CD4-positive, alpha-beta memory T cell (primary cell): ENCODE measurements at regions not wholly inside any gene's neighbourhood (a gene's known extent, or its start where the extent isn't known, plus 50 kb on each side); places are given as distances from the start of the nearest gene placed in this dataset.

Experiments used
- CTCF ChIA-PET: fragments of 350-600 bp; sonication (Branson Sonifier 250); formaldehyde crosslinking; loops from one replicate; lab custom pipeline; 2021; ENCODE audit warnings: inconsistent platforms; ENCODE audit not compliant: partially characterized antibody; lab: Charles Lee
- POLR2A ChIA-PET: fragments of 350-600 bp; sonication (Branson Sonifier 250); formaldehyde crosslinking; loops from one replicate; lab custom pipeline; 2021; ENCODE audit not compliant: partially characterized antibody; lab: Charles Lee
- DNase-seq, 5 donors: peaks; one replicate each; pipeline versions ENCODE4 v3.0.0 to v3.0.0-alpha.2; 2020 to 2022; ENCODE audit warnings: mixed read lengths in 1 of 5
- H3K27ac ChIP-seq: one replicate; pipeline ENCODE4 v1.7.0; 2013; ENCODE audit warnings: low read depth, low read length
- H3K27me3 ChIP-seq: 2 replicates; pipeline ENCODE4 v1.7.0; 2013; ENCODE audit warnings: mild to moderate bottlenecking, low read length, moderate library complexity; ENCODE audit not compliant: insufficient read depth
- H3K36me3 ChIP-seq: 2 replicates; pipeline ENCODE4 v1.7.0; 2013; ENCODE audit warnings: mild to moderate bottlenecking, low read length, moderate library complexity; ENCODE audit not compliant: insufficient read depth
- H3K4me1 ChIP-seq: 2 replicates; pipeline ENCODE4 v1.7.0; 2013; ENCODE audit warnings: mild to moderate bottlenecking, low read length, moderate library complexity; ENCODE audit not compliant: insufficient read depth
- H3K4me3 ChIP-seq, 2 donors: one replicate each; pipeline ENCODE4 v1.7.0; 2013; ENCODE audit warnings: low read length in 2 of 2, mild to moderate bottlenecking in 1 of 2
- H3K9me3 ChIP-seq, 2 donors: one replicate each; pipeline ENCODE4 v1.7.0; 2013; ENCODE audit warnings: low read length in 2 of 2, control low read depth in 1 of 2; ENCODE audit not compliant: control insufficient read depth in 1 of 2
- H3K27ac Mint-ChIP-seq, 7 donors: one replicate each; pipeline ENCODE4 v1.8.0; 2020 to 2021; ENCODE audit warnings: mixed read lengths in 7 of 7, mild to moderate bottlenecking in 6 of 7, inconsistent platforms in 3 of 7, moderate library complexity in 3 of 7
- H3K27me3 Mint-ChIP-seq, 2 donors: one replicate each; pipeline ENCODE4 v1.8.0; 2020 to 2021; ENCODE audit warnings: mixed read lengths in 2 of 2
- H3K36me3 Mint-ChIP-seq, 2 donors: one replicate each; pipeline ENCODE4 v1.8.0; 2020 to 2021; ENCODE audit warnings: mixed read lengths in 2 of 2, inconsistent platforms in 1 of 2, mild to moderate bottlenecking in 1 of 2
- H3K4me1 Mint-ChIP-seq, 4 donors: one replicate each; pipeline ENCODE4 v1.8.0; 2020 to 2021; ENCODE audit warnings: mixed read lengths in 4 of 4, mild to moderate bottlenecking in 1 of 4
- H3K4me3 Mint-ChIP-seq, 8 donors: one replicate each; pipeline ENCODE4 v1.8.0; 2020 to 2021; ENCODE audit warnings: mixed read lengths in 8 of 8, mild to moderate bottlenecking in 7 of 8, moderate library complexity in 6 of 8, inconsistent platforms in 3 of 8
- H3K9me3 Mint-ChIP-seq, 8 donors: one replicate each; pipeline ENCODE4 v1.8.0; 2020 to 2021; ENCODE audit warnings: mixed read lengths in 8 of 8, mild to moderate bottlenecking in 5 of 8, inconsistent platforms in 3 of 8, moderate library complexity in 1 of 8
- intact Hi-C: fragments of 100-400 bp; cut with micrococcal nuclease; formaldehyde crosslinking; loops from one replicate; pipeline ENCODE4 v1.15.1; 2023

DNA sequence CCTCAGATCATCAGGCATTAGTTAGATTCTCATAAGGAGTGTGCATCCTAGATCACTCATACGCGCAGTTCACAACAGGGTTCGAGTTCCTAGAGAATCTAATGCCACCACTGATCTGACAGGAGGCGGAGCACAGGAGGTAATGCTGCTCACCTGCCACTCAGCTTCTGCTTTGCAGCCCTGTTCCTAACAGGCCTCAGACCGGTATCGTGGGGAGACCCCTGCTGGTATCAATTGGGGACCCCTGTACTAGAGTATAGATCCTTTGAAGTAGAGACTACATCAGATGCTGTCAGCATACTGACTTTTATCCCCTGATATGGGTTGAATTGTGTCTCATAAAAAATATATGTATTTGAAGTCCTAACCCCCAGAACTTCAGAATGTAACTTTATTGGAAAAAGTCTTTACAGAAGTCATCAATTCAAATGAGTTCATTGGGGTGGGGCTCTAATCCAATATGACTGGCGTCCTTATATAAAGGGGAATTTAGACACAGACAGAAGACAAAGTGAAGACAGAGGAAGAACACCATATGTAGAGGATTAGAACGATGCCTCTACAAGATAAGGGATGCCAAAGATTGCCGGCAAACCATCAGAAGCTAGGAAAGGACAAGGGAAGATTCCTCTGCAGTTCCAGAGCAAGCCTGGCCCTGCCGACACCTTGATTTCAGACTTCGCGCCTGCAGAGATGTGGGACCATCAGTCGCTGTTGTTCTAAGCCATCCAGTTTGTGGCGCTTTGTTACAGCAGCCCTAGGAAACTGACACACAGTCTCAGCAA lies 104.4 kb upstream of the BTBD3 start:
- no peaks in the 10 kb centered on the region for H3K4me1 ChIP-seq
- no peak overlapping the region for H3K27ac ChIP-seq
- Mint-ChIP-seq H3K4me3 (no peak overlapping the region), H3K9me3 (peaks cover 0 to 14% (median 4%) of the 10 kb centered on the region in 8 donors), H3K36me3 (no peaks in the 10 kb centered on the region), H3K27me3 (no peaks in the 10 kb centered on the region), H3K27ac (no peak overlapping the region), H3K4me1 (no peaks in the 10 kb centered on the region)
- no peaks in the 10 kb centered on the region for H3K36me3 ChIP-seq
- intact Hi-C loops, result no loop called here
- ChIA-PET CTCF (no interaction called here), POLR2A (no interaction called here)
- H3K4me3 ChIP-seq, result no peak overlapping the region
- DNase-seq, result no peak
- no peaks in the 10 kb centered on the region for H3K27me3 ChIP-seq
- H3K9me3 ChIP-seq, result peaks cover 0 to 3% of the 10 kb centered on the region in 2 donors

- Mint-ChIP-seq H3K4me3 (no peak overlapping the region), H3K27me3 (no peaks in the 10 kb centered on the region), H3K36me3 (no peaks in the 10 kb centered on the region), H3K27ac (no peak overlapping the region), H3K9me3 (peaks cover 0 to 14% (median 5%) of the 10 kb centered on the region in 8 donors), H3K4me1 (no peaks in the 10 kb centered on the region)
- no peak overlapping the region for H3K27ac ChIP-seq
- CTCF ChIA-PET, result no interaction called here
- H3K27me3 ChIP-seq, result no peaks in the 10 kb centered on the region
- intact Hi-C loops, result no loop called here
- H3K4me1 ChIP-seq, result no peaks in the 10 kb centered on the region
- H3K4me3 ChIP-seq, result no peak overlapping the region
- POLR2A ChIA-PET, result no interaction called here
- H3K9me3 ChIP-seq, result peaks cover 0 to 3% of the 10 kb centered on the region in 2 donors
- DNase-seq, result no peak
- no peaks in the 10 kb centered on the region for H3K36me3 ChIP-seq
Observed at GRCh38 chr20:11814267-11814666, 103.4 kb upstream of the BTBD3 start.

DNA sequence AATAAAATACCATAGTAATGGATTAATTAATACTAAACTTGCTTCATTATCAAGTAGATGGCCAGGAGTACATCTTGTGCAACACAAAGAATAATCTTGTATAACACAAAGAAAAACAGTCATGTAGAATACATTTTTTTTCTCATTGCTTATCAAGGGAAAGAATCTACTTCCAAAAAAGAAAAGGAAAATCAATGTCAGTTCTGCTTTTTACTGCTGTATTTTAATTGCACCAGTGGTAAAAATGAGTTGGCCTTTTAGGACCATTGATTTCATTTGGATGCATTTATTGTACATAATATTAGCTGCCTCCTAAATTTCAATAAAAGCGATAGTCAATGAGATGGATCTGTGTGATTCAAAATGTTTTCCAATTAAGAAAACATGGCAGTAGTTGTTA lies 96.9 kb upstream of the BTBD3 start:
- intact Hi-C loops, result no loop called here
- Histone ChIP-seq H3K4me1 (no peaks in the 10 kb centered on the region), H3K27me3 (no peaks in the 10 kb centered on the region), H3K27ac (no peak overlapping the region), H3K4me3 (no peak overlapping the region), H3K9me3 (no peaks in the 10 kb centered on the region), H3K36me3 (no peaks in the 10 kb centered on the region)
- H3K27ac Mint-ChIP-seq, result no peak overlapping the region
- no peaks in the 10 kb centered on the region for H3K27me3 Mint-ChIP-seq
- H3K4me1 Mint-ChIP-seq, result no peaks in the 10 kb centered on the region
- H3K4me3 Mint-ChIP-seq, result no peak overlapping the region
- POLR2A ChIA-PET, result no interaction called here
- no peak for DNase-seq
- CTCF ChIA-PET, result no interaction called here
- no peaks in the 10 kb centered on the region for H3K36me3 Mint-ChIP-seq
- peaks cover 0 to 9% (median 4%) of the 10 kb centered on the region in 8 donors for H3K9me3 Mint-ChIP-seq

DNA sequence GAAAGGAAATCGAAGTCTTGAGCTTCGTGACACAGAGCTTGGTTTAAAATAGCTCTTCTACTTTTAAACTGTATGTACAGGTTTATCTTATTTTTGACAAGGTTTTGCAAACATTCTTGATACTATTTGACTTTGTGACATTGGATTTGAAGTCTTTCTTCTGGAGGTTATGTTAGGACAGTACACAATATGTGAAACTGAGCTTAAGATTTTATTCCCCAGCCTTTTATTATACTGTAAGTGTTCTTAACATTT lies 95.2 kb upstream of the BTBD3 start:
- H3K27me3 ChIP-seq, result no peaks in the 10 kb centered on the region
- POLR2A ChIA-PET, result no interaction called here
- CTCF ChIA-PET, result no interaction called here
- no peaks in the 10 kb centered on the region for H3K36me3 ChIP-seq
- Mint-ChIP-seq H3K27ac (no peak overlapping the region), H3K4me1 (no peaks in the 10 kb centered on the region), H3K27me3 (no peaks in the 10 kb centered on the region), H3K4me3 (no peak overlapping the region), H3K36me3 (no peaks in the 10 kb centered on the region), H3K9me3 (peaks cover 2 to 11% (median 3%) of the 10 kb centered on the region in 8 donors)
- no peak overlapping the region for H3K27ac ChIP-seq
- H3K9me3 ChIP-seq, result no peaks in the 10 kb centered on the region
- H3K4me3 ChIP-seq, result no peak overlapping the region
- intact Hi-C loops, result no loop called here
- DNase-seq, result no peak
- no peaks in the 10 kb centered on the region for H3K4me1 ChIP-seq

- DNase-seq, result no peak
- Mint-ChIP-seq H3K9me3 (peaks cover 0 to 13% (median 5%) of the 10 kb centered on the region in 8 donors), H3K27ac (no peak overlapping the region), H3K4me1 (no peaks in the 10 kb centered on the region), H3K27me3 (no peaks in the 10 kb centered on the region), H3K4me3 (no peak overlapping the region), H3K36me3 (no peaks in the 10 kb centered on the region)
- no peaks in the 10 kb centered on the region for H3K4me1 ChIP-seq
- POLR2A ChIA-PET, result no interaction called here
- no peaks in the 10 kb centered on the region for H3K36me3 ChIP-seq
- no peak overlapping the region for H3K4me3 ChIP-seq
- H3K9me3 ChIP-seq, result no peaks in the 10 kb centered on the region
- no peak overlapping the region for H3K27ac ChIP-seq
- intact Hi-C loops, result no loop called here
- CTCF ChIA-PET, result no interaction called here
- H3K27me3 ChIP-seq, result no peaks in the 10 kb centered on the region
Observed at GRCh38 chr20:11826334-11826733, 91.4 kb upstream of the BTBD3 start.

DNA sequence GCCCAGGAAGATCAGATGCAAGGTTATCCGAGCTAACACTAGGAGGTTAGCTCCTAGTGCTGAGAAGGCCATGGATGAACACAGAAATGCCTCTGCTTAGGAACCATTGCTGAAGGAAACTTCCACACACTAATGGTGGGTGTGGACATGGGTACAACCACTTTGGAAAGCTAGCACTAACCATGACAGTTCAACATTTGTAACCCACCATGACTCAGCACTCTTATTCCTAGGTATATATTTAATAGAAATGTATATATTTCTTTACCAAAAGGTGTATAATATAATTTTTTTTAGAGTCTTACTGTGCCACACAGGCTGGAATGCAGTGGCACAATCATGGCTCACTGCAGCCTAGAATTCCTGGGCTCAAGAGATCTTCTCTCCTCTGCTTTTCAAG lies 85.3 kb upstream of the BTBD3 start:
- CTCF ChIA-PET, result no interaction called here
- POLR2A ChIA-PET, result no interaction called here
- Mint-ChIP-seq H3K4me3 (no peak overlapping the region), H3K9me3 (peaks cover 0 to 6% (median 4%) of the 10 kb centered on the region in 8 donors), H3K27ac (no peak overlapping the region), H3K27me3 (no peaks in the 10 kb centered on the region), H3K4me1 (no peaks in the 10 kb centered on the region), H3K36me3 (no peaks in the 10 kb centered on the region)
- intact Hi-C loops, result no loop called here
- no peak for DNase-seq
- no peaks in the 10 kb centered on the region for H3K9me3 ChIP-seq
- H3K27ac ChIP-seq, result no peak overlapping the region
- no peaks in the 10 kb centered on the region for H3K4me1 ChIP-seq
- no peaks in the 10 kb centered on the region for H3K27me3 ChIP-seq
- H3K4me3 ChIP-seq, result no peak overlapping the region
- no peaks in the 10 kb centered on the region for H3K36me3 ChIP-seq

DNA sequence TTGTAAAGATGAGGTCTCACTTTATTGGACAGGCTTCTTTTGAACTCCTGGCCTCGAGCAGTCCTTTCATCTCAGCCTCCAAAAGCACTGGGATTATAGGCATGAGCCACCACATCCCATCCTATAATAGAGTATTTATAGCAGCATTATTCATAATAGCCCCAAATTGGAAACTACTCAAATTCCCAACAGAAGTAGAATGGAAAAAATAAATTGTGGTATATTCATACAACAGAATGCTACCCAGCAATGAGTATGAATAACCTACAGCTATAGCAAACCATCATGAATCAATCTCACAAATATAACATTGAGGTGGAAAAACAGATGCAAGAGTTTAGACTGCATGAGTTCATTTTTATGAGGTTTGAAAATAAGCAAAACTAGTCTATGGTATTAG lies 84.8 kb upstream of the BTBD3 start:
- no peaks in the 10 kb centered on the region for H3K4me1 Mint-ChIP-seq

DNA sequence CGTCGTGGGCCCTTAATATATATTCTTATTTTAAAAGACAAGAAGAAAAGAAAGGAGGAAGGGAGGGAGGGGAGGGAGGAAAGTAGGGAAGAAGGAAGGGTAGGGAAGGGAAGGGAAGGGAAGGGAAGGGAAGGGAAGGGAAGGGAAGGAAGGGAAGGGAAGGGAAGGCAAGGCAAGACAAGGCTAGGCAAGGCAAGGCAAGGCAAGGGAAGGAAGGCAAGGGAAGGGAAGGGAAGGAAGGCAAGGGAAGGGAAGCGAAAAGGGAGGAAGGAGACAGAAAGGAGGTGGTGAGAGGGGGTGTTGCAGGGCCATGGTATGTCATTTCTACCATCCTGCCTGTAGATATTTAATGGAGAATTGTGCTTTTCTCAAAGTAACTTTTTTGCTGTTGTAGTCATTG lies 83.9 kb upstream of the BTBD3 start:
- ChIA-PET POLR2A (no interaction called here), CTCF (no interaction called here)
- Histone ChIP-seq H3K4me1 (no peaks in the 10 kb centered on the region), H3K9me3 (no peaks in the 10 kb centered on the region), H3K27me3 (no peaks in the 10 kb centered on the region), H3K36me3 (no peaks in the 10 kb centered on the region), H3K4me3 (no peak overlapping the region), H3K27ac (no peak overlapping the region)
- H3K4me1 Mint-ChIP-seq, result no peaks in the 10 kb centered on the region
- H3K9me3 Mint-ChIP-seq, result peaks cover 0 to 4% (median 3%) of the 10 kb centered on the region in 8 donors
- no peaks in the 10 kb centered on the region for H3K36me3 Mint-ChIP-seq
- H3K27ac Mint-ChIP-seq, result no peak overlapping the region
- no peak overlapping the region for H3K4me3 Mint-ChIP-seq
- intact Hi-C loops, result no loop called here
- no peak for DNase-seq
- no peaks in the 10 kb centered on the region for H3K27me3 Mint-ChIP-seq

More for the DNA sequence above, 84.8 kb upstream of the BTBD3 start:
- no peaks in the 10 kb centered on the region for H3K9me3 ChIP-seq
- Mint-ChIP-seq H3K27me3 (no peaks in the 10 kb centered on the region), H3K36me3 (no peaks in the 10 kb centered on the region), H3K4me3 (no peak overlapping the region), H3K27ac (no peak overlapping the region), H3K9me3 (peaks cover 0 to 6% (median 4%) of the 10 kb centered on the region in 8 donors)
- no peak for DNase-seq
- intact Hi-C loops, result no loop called here
- no peaks in the 10 kb centered on the region for H3K27me3 ChIP-seq
- H3K27ac ChIP-seq, result no peak overlapping the region
- no peak overlapping the region for H3K4me3 ChIP-seq
- H3K4me1 ChIP-seq, result no peaks in the 10 kb centered on the region
- no peaks in the 10 kb centered on the region for H3K36me3 ChIP-seq
- ChIA-PET CTCF (no interaction called here), POLR2A (no interaction called here)
